Osteoblast (primary cell): ENCODE measurements at regions not wholly inside any gene's neighbourhood (a gene's known extent, or its start where the extent isn't known, plus 50 kb on each side); places are given as distances from the start of the nearest gene placed in this dataset.
"Not testable (repeated sequence)": the region's sequence is repeated elsewhere in the genome, so short reads cannot be mapped to it uniquely, and the experiment has no call there.

Experiments
- DNase-seq: peaks from one replicate; pipeline ENCODE4 v3.0.0; 2011; ENCODE audit warnings: low spot score, mixed read lengths; ENCODE audit not compliant: insufficient read length; ENCODE audit errors: missing footprints
- H2AFZ ChIP-seq: 2 replicates; pipeline ENCODE4 v1.6.0; 2011; ENCODE audit warnings: mild to moderate bottlenecking, low read length
- H3K27ac ChIP-seq: 2 replicates; pipeline ENCODE4 v1.5.1; 2011; ENCODE audit warnings: mild to moderate bottlenecking, low read depth, low read length, moderate library complexity
- H3K27me3 ChIP-seq: 2 replicates; pipeline ENCODE4 v1.6.0; 2012; ENCODE audit warnings: mild to moderate bottlenecking, control low read depth, inconsistent platforms, low read length, moderate library complexity; ENCODE audit not compliant: insufficient read depth
- H3K36me3 ChIP-seq: 2 replicates; pipeline ENCODE4 v1.5.1; 2011; ENCODE audit warnings: mild to moderate bottlenecking, low read length, control low read depth, moderate library complexity; ENCODE audit not compliant: insufficient read depth
- H3K4me1 ChIP-seq: 2 replicates; pipeline ENCODE4 v1.5.1; 2011; ENCODE audit warnings: mild to moderate bottlenecking, low read length, control low read depth, moderate library complexity; ENCODE audit not compliant: insufficient read depth
- H3K4me2 ChIP-seq: 2 replicates; pipeline ENCODE4 v1.6.0; 2011; ENCODE audit warnings: mild to moderate bottlenecking, low read length; ENCODE audit not compliant: insufficient read depth
- H3K4me3 ChIP-seq: fragments of 200-600 bp; sonication (generic); 3 replicates; pipeline ENCODE4 v1.5.1; 2012; ENCODE audit warnings: mild to moderate bottlenecking, low read length, inconsistent platforms; ENCODE audit not compliant: insufficient read depth
- H3K79me2 ChIP-seq: 2 replicates; pipeline ENCODE4 v1.6.0; 2012; ENCODE audit warnings: mild to moderate bottlenecking, low read length, control low read depth, inconsistent platforms; ENCODE audit not compliant: insufficient read depth
- H3K9me3 ChIP-seq: 2 replicates; pipeline ENCODE4 v1.5.1; 2011; ENCODE audit warnings: low read depth, low read length, control low read depth
- H4K20me1 ChIP-seq: 2 replicates; pipeline ENCODE4 v1.6.0; 2012; ENCODE audit warnings: mild to moderate bottlenecking, low read length, control low read depth; ENCODE audit not compliant: insufficient read depth
- TF ChIP-seq, protein P1 (sequence below): IDR thresholded peaks from 2 replicates; pipeline ENCODE4 v1.5.1; 2011; ENCODE audit warnings: mild to moderate bottlenecking, low read depth, low read length, moderate library complexity; ENCODE audit errors: extremely low read depth

GRCh38 chr11:25483915-25484635 is 847.9 kb upstream of the ANO3 start:
- Histone ChIP-seq H3K4me1 (no peaks in the 10 kb centered on the region), H3K4me2 (no peak overlapping the region), H2AFZ (no peak overlapping the region), H3K9me3 (no peaks in the 10 kb centered on the region), H3K27me3 (no peaks in the 10 kb centered on the region), H3K79me2 (no peaks in the 10 kb centered on the region), H3K4me3 (no peak overlapping the region), H3K36me3 (no peaks in the 10 kb centered on the region), H3K27ac (no peak overlapping the region), H4K20me1 (no peaks in the 10 kb centered on the region)
- DNase-seq = no peak
- TF ChIP-seq, protein P1, sequence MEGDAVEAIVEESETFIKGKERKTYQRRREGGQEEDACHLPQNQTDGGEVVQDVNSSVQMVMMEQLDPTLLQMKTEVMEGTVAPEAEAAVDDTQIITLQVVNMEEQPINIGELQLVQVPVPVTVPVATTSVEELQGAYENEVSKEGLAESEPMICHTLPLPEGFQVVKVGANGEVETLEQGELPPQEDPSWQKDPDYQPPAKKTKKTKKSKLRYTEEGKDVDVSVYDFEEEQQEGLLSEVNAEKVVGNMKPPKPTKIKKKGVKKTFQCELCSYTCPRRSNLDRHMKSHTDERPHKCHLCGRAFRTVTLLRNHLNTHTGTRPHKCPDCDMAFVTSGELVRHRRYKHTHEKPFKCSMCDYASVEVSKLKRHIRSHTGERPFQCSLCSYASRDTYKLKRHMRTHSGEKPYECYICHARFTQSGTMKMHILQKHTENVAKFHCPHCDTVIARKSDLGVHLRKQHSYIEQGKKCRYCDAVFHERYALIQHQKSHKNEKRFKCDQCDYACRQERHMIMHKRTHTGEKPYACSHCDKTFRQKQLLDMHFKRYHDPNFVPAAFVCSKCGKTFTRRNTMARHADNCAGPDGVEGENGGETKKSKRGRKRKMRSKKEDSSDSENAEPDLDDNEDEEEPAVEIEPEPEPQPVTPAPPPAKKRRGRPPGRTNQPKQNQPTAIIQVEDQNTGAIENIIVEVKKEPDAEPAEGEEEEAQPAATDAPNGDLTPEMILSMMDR = no peak

- no peak overlapping the region for H2AFZ ChIP-seq
- TF ChIP-seq, protein P1 = no peak
- H3K9me3 ChIP-seq = no peaks in the 10 kb centered on the region
- no peaks in the 10 kb centered on the region for H4K20me1 ChIP-seq
- no peaks in the 10 kb centered on the region for H3K4me1 ChIP-seq
- no peaks in the 10 kb centered on the region for H3K27me3 ChIP-seq
- DNase-seq = no peak
- no peaks in the 10 kb centered on the region for H3K79me2 ChIP-seq
- H3K4me3 ChIP-seq = no peak overlapping the region
- no peak overlapping the region for H3K27ac ChIP-seq
- H3K4me2 ChIP-seq = no peak overlapping the region
- no peaks in the 10 kb centered on the region for H3K36me3 ChIP-seq
These were observed 846.6 kb upstream of the ANO3 start for GRCh38 chr11:25485315-25485714.

DNA sequence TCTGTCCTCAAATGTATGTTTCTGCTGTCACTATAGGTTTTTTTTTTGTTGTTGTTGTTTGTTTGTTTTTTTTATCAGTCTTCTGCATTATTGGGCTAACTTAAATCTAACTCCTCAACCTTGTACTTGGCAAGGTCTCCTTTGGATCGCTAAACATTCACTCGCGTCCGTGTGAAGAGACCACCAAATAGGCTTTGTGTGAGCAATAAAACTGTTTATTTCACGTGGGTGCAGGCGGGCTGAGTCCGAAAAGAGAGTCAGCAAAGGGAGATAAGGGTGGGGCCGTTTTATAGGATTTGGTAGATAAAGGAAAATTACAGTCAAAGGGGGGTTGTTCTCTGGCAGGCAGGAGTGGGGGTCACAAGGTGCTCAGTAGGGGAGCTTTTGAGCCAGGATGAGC is 845.6 kb upstream of the ANO3 start:
- not testable (repeated sequence) for H4K20me1 ChIP-seq, H3K4me3 ChIP-seq, DNase-seq, H3K27ac ChIP-seq, H3K4me2 ChIP-seq, H3K36me3 ChIP-seq, H3K9me3 ChIP-seq, H3K79me2 ChIP-seq, H3K4me1 ChIP-seq, H2AFZ ChIP-seq, H3K27me3 ChIP-seq

GRCh38 chr11:25488176-25488575 is 843.8 kb upstream of the ANO3 start:
- not testable (repeated sequence) for H3K9me3 ChIP-seq, H3K4me1 ChIP-seq, H4K20me1 ChIP-seq, H3K4me2 ChIP-seq, H3K36me3 ChIP-seq, DNase-seq, H3K27me3 ChIP-seq, H2AFZ ChIP-seq, H3K4me3 ChIP-seq, H3K27ac ChIP-seq, H3K79me2 ChIP-seq

- not testable (repeated sequence) for H4K20me1 ChIP-seq, H3K4me1 ChIP-seq, H3K27me3 ChIP-seq, H3K4me2 ChIP-seq, H2AFZ ChIP-seq, H3K4me3 ChIP-seq, H3K9me3 ChIP-seq, H3K36me3 ChIP-seq, DNase-seq, H3K27ac ChIP-seq, H3K79me2 ChIP-seq
These were observed 830.5 kb upstream of the ANO3 start for GRCh38 chr11:25501426-25501825.
